NCI-H2227 (cell line): ENCODE measurements at regions not wholly inside any gene's neighbourhood (a gene's known extent, or its start where the extent isn't known, plus 50 kb on each side); places are given as distances from the start of the nearest gene placed in this dataset.
"Not testable (repeated sequence)": the region's sequence is repeated elsewhere in the genome, so short reads cannot be mapped to it uniquely, and the experiment has no call there.

ENCODE experiments used
- DNase-seq: peaks from one replicate; lab custom pipeline; 2025; ENCODE audit not compliant: unreplicated experiment; lab: John Stamatoyannopoulos, UW

DNA sequence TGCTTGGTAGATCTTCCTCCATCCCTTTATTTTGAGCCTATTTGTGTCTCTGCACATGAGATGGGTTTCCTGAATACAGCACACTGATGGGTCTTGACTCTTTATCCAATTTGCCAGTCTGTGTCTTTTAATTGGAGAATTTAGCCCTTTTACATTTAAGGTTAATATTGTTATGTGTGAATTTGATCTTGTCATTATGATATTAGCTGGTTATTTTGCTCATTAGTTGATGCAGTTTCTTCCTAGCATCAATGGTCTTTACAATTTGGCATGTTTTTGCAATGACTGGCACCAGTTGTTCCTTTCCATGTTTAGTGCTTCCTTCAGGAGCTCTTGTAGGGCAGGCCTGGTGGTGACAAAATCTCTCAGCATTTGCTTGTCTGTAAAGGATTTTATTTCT is 72.4 kb downstream of the HNRNPD start:
- not testable (repeated sequence) for DNase-seq

DNA sequence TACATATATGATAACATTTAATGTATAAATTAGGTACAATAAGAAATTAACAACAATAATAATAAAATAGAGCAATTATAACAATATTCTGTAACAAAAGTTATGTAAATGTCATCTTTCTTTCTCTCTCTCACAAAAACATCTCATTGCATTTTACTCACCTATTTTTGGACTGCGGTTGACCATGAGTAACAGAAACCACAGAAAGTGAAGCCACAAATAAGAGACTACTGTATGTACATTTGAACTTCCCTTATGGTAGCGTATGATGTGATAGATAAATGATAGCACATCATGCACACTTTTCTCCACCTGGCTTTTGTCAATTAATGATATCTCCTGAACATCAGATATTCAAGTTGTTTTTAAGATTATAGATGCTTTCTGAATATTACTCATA is 80.5 kb downstream of the HNRNPD start:
- DNase-seq = no peak

DNA sequence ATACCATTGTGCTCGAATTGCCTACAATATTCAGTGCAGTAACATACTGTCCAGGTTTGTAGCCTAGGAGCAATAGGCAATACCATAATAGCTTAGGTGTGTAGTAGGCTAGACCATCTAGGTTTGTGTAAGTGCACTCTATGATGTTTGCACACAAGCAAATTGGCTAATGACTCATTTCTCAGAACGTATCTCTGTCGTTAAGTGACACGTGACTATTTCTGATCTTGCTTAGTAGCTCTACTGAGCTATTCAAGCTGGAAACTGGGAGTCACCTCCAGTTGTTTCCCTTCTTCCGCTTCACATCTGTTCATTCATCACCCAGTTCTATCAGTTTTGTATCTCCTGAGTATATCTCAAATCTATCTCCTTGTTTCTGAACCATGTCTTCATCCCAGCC is 86.1 kb downstream of the HNRNPD start:
- DNase-seq = no peak

DNA sequence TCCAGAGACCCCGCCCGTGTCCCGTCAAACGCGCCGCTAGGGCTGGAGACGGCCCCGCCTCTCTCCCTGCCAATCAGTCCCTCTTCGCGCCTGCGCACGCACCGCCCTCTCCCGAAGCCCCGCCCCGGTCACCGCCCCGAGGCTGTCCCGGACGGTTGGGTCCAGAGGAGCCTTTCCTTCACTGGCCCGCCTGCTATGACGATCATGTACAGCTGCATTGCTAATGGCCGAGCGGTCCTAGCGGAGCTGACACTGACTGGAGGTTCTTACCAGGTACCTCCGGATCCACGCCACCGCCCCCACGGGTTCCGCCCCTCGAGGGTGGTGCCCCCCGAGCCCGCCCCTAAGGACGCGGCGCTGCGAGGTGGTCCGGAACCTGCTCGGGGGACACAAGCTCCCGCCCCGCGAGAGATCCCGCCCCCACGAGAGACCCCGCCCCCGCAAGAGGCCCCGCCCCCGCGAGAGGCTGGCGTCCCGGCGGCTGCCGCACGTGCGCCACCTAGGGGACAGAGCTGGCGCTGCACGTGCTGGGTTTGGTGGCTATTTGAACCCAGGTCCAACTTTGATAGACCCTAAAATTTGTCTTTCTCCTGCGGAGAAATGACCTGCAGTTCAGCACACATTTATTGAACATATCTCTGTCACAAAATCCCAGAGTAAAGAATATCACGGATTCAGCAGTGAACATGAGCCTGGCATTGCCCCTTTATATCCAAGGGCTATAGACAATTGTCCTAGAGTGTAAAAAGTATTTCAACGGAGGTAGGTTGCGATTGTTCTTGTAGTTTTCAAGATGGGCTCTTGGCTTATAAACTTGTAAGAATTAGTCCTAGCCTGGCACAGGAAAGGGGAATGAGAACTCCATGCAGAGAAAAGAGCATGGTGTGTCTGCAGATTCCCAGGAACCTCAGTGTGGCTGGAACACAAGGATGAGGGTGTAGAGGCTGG is 88.7 kb downstream of the HNRNPD start:
- DNase-seq = peak; percentile 96

DNA sequence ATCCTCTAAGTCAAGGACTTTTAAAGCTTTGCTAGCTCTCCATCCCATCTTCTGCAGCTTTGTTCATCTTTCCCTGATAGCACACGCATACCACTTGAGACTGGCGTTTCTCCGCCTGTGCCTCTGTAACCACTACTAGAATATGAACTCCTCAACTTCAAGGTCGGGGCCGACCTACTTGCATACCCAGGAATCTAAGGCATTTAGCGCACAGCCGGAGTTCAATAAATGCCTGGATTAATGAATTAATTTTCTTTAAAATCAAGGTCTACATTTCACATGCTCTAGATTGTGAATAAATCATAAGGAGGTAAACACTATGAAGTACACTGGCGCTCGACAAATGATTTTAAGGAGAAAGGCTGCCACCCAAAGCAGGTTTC is 89.3 kb downstream of the HNRNPD start:
- DNase-seq = peak; percentile 46

DNA sequence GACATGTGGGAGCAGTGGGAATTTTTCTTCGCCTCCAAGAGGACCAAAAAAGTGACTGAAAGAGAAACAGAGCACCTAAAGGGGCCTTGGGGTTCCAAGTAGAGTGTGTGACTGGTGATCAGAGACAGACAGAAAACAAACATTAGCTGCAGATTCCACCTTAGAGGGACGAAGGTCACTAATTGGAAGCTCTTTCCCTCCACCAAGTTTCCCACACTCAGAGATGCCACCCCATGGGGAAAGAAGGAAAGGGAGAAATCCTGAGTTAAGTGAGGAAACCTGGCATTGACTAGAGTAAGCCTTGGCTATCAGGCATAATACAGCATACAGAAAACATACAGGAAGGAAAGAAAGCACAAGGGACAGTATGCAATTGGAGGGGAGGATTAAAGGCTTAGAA is 90.9 kb downstream of the HNRNPD start:
- DNase-seq = no peak

DNA sequence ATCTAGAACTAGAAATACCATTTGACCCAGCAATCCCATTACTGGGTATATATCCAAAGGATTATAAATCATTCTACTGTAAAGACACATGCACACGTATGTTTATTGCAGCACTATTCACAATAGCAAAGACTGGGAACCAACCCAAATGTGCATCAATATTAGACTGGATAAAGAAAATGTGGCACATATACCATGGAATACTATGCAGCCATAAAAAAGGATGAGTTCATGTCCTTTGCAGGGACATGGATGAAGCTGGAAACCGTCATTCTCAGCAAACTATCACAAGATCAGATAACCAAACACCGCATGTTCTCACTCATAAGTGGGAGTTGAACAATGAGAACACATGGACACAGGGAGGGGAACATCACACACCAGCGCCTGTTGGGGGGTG is 94.2 kb downstream of the HNRNPD start:
- not testable (repeated sequence) for DNase-seq

DNA sequence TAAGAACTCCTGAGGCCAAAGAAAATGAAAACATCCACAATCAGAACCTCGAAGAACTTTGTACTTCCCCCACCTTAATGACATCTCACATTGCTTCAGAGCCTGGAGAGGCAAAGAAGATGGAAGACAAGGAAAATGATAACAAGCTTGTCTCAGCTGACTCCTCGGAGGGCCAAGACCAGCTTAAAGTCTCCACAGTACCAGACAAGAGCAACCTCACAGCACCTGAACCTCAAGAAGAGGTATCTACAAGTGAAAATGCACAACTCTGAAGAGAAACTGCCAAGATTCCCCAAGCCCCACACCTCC is 97.5 kb downstream of the HNRNPD start:
- no peak for DNase-seq

DNA sequence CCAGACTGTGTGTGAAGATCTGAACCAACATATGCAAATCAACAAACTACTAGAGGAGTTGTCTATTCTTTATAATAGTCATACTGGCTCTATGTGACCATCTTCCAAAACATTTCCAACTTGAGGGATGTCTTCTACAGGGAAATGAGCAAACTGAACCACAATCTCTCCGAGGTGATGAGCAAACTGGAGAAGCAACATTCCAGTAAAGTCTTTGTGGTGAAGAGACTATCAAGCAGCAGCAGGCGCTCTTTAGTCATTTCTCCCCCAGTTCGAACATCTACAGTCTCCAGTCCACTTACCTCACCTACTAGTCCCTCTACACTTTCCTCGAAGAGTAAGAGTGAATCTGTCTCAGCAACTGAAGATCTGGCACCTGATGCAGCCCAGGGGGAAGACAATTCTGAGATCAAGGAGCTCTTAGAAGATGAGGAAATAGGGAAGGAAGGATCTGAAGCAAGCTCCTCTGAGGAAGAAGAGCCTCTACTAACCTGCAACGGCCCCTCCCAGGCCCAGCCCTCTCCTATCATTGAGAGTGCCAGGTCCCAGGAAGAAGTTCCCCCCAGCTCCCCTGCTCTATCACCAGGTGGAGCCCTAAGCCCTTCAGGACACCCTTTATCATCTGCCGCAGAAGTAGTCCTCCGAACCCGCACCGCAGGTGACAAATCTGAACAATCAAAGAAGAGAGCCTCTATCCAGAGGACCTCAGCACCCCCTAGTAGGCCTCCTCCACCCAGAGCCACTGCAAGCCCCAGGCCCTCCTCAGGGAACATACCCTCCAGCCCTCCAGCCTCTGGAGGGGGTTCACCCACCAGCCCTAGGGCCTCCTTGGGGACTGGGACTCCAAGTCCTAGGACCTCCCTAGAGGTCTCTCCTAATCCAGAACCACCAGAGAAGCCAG is 98.1 kb downstream of the HNRNPD start:
- no peak for DNase-seq

DNA sequence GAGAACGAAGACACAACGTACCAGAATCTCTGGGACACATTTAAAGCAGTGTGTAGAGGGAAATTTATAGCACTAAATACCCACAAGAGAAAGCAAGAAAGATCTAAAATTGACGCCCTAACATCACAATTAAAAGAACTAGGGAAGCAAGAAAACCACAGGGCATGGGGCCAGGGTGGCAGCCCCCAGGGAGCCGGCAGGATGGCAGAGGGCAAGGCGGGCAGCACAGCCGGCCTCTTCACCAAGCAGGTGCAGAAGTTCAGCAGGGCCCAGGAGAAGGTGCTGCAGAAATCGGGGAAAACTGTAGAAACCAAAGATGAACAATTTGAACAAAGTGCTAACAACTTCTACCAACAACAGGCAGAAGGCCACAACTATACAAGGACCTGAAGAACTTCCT is 99.1 kb downstream of the HNRNPD start:
- not testable (repeated sequence) for DNase-seq

DNA sequence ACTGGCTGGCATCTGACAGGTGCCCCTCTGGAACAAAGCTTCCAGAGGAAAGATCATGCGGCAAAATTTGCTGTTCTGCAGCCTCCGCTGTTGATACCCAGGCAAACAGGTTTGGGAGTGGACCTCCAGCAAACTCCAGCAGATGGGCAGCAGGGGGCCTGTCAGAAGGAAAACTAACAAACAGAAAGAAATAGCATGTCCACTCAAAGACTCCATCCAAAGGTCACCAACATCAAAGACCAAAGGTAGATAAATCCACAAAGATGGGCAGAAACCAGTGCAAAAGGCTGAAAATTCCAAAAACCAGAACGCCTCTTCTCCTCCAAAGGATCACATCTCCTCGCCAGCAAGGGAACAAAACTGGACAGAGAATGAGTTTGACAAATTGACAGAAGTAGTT is 101.3 kb downstream of the HNRNPD start:
- DNase-seq = not testable (repeated sequence)

DNA sequence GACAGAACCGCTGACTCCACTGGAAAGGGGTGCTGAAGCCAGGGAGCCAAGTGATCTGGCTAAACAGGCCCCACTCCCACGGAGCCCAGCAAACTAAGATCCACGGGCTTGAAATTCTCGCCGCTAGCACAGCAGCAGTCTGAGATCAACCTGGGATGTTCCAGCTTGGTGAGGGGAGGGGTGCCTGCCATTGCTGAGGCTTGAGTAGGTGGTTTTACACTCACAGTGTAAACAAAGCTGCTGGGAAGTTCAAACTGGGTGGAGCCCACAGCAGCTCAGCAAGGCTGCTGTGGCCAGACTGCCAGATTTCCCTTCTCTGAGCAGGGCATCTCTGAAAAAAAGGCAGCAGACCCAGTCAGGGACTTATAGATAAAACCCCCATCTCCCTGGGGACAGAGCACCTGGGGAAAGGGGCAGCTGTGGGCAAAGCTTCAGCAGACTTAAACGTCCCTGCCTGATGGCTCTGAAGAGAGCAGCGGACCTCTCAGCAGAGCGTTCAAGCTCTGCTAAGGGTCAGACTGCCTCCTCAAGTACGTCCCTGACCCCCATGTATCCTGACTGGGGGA is 101.8 kb downstream of the HNRNPD start:
- DNase-seq = peak; percentile 11

DNA sequence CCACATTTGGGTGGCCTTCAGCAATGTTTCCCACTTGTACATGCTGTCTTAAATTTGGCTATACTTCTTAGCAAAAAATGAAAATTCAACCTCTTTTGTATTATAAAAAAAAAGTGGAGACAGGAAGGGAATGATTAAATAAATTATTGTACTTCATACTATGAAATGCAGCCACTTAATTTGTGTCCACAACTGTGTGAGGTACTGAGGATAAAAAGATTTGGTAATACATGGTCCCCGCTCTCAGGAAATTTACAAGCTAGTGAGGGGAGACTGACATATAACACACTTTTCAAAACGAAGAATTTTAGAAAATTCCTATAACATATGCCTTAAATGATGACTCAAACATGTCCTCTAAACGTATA is 105.0 kb downstream of the HNRNPD start:
- DNase-seq = no peak

DNA sequence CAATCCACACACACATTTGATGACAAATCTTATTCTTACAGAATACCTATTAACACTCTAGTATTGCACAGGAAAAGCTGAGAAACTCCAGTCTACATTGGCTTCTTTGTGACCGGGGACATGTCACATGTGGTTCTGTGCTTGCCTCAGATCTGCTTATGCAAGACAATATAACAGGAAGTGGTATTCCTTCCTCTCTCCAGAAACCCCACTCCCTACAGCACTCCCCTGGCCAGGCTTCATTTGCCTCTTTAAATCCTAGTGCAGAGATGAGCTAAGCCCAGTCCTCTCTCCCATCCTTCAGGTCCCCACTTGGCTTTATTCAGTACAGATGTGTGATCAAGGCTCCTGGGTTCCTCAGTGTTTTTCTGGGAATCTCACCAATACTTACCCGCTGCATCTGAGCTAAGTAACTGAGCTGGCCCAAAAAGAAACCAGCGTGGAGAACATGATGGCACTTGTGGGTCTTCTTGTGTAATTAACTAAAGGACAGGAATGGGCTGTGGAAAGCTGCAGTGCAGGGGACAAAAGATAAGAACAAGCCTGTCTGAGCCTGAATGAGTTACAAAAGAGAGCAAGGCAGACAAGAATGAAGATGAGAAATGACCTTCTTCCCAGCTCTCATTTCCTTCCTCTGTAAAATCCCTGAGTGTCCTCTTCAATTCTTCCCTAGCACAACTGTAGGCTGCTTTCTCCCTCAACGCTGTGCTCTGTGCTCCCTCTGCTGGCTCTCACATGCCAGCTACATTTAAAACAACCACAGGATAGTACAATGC is 105.6 kb downstream of the HNRNPD start:
- peak; percentile 63 for DNase-seq

DNA sequence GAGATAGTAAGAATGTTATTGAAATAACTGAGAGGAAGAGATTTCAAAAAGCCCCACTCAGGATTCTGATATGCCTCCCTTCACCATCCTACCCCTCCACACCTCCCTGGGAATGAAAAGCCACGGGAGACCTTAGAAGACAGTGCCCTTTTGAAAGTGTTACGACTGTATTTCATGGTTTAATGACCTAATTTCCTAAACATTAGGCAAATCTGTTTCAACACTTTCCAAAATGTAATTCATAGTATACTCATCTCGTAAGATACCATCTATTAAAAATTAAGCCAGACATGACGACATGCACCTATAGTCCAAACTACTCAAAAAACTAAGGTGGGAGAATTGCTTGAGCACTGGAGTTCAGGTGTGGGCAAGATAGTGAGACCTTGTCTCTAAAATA is 106.3 kb downstream of the HNRNPD start:
- DNase-seq = no peak

DNA sequence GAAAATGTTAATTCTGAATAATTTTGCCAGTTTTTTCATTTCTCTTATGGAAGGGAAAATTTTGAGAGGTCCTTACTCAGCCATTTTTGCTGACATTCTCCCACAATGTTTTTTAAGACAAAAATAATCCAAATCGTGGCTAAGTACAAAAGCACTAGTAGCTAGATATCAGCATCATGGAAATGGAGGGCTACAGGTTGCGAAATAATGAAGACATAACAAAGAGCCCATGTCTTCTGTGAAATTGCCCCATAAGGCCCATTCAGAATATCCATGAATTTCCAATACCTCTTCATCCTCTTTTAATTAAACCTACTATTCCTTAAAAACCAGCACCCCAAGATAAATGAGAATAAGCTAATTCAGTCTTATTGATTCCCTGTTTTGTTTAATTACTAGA is 107.4 kb downstream of the HNRNPD start:
- DNase-seq = no peak

DNA sequence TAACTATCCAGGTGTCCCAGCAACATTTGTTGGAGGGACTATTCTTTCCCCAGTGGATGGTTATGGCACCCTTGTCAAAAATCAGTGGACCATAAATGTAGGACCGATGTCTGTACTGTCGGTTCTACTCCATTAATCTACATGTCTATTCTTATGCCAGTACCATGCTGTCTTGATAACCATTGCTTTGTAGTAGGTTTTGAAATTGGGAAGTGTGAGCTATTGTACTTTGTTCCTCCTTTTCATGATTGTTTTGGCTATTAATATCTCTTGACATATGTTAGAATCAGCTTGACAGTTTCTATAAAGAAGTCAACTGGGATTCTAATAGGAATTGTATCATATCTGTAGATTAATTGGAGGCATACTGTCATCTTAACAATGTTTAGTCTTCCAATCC is 112.7 kb downstream of the HNRNPD start:
- DNase-seq = no peak

DNA sequence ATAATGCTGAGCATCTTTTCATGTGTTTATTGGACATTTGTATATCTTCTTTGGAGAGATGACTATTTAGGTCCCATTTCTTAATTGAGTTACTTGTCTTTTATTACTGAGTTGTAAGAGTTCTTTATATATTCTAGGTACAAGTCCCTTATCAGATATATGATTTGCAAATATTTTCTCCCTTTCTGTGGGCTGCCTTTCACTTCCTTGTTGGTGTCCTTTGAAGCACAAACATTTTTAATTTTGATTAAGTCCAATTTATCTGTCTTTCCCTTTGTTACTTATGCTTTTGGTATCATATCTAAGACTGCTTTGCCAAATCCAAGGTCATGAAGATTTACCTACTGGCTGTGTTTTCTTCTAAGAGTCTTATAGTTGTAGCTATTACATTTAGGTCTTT is 113.2 kb downstream of the HNRNPD start:
- DNase-seq = no peak

DNA sequence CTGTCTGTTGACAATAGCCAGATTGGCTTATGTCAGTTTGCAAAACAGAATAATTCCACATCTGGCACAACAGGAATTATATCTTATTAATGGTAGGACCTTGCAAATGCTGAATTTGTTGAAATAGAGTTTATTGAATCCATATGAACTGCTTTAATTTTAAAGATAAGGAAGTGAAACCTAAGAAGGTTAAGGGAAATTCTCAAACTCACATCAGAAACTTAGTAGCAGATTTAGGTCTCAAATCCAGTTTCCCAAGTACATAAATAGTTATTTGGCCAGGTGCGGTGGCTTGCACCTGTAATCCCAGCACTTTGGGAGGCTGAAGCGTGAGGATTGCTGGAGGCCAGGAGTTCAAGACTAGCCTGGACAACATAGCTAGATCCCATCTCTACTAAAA is 117.1 kb downstream of the HNRNPD start:
- DNase-seq = no peak

DNA sequence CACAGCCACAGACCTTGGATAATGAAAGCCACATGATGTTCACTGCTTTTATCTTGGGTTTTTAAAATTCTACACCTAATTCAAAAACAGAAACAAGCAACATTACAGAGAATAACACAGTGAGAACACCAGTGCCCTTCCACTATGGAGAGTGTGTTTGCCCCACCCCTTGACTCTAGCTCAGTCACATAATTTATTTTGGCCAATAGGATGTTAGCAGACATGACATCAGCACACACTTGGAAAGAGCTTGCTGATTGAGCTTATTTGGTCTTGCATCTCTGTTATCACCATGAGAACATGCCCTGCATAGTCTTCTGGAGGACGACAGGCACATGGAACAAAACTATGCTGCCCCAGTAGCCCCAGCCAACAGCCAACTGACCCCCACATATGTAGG is 118.1 kb downstream of the HNRNPD start:
- DNase-seq = no peak
